EL (cell line): ENCODE measurements at regions not wholly inside any gene's neighbourhood (a gene's known extent, or its start where the extent isn't known, plus 50 kb on each side); places are given as distances from the start of the nearest gene placed in this dataset.
A peak's percentile ranks its signal among the peaks of the same experiment; 100 is the strongest.
"Not testable (repeated sequence)": the region's sequence is repeated elsewhere in the genome, so short reads cannot be mapped to it uniquely, and the experiment has no call there.

Experiments used
- DNase-seq: peaks from one replicate; pipeline ENCODE4 v3.0.0-alpha.2; 2016

- no peak for DNase-seq
Measured at GRCh38 chr9:71268871-71269635, 147.6 kb upstream of the TRPM3 start.

- no peak for DNase-seq
Measured at GRCh38 chr9:71263451-71263850, 142.0 kb upstream of the TRPM3 start.

GRCh38 chr9:71260419-71260818 is 139.0 kb upstream of the TRPM3 start:
- DNase-seq, result not testable (repeated sequence)

DNA sequence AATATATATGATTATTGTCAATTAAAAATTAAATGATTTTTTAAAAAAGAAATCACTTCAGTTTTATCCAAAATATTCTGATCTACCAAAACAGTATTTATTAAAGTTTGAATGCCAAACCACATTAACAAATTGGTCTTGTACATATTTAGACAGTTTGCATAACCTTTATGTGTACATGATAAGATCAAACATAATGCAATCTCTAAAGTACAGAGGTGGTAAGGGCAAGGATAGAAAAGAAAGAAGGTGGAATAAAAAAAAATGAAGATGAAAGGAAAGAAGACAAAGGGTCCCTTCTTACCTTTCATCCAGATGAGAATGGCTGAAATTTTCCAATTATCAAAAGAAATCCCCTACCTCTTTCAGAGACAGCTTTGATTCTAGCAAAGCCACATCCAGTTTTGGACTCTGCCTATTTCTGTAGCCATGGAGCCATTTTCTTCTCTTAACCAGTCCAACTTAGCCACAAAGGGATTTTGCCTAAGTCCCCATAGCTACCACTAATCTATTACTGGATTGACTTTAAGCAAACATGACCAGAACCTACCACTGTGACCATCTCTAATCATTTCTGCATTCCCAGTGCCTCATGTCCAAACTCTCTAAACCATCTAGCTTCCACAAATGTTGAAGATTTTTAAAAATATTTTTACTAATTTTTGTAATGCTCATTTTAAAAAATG is 133.3 kb upstream of the TRPM3 start:
- DNase-seq, result no peak

DNA sequence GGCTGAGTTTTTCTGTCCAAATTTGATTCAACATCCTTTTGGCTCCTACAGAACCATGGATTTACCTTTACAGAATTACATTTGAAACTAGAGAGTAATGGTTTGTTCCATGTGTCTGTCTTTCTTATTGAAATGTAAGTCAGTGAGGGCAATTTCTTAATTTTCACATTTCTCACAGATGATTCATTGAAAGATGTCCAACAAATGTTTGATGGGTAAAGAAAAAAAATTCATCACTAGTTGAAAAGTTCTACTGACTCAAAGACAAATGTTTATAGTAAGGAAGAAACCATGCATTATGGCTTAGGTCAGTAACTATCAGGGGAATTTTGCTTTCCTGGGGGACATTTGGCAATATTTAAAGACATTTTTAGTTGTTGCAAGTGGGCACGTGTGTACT is 131.6 kb upstream of the TRPM3 start:
- DNase-seq, result peak; percentile 7

DNA sequence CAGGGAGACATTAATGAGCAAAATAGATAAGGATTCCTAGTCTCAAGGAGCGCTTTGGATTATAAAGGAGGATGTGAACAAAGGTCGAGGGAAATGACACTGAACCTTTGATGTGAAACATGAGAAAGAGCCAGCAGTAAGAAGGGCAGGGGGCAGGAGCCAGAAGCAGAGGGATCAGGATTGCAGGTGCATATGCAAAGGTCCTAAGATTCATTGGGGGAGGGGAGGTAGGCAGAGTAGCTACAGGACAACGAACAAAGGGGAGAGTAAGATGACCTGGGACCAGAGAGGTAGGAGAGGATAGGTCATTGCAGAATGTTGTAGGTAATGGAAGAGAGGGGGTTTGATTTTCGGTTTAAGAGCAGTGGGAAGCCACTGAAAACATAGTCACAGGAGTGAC is 129.2 kb upstream of the TRPM3 start:
- DNase-seq, result no peak

- DNase-seq, result peak; percentile 66
Measured at GRCh38 chr9:71249729-71250317, 128.4 kb upstream of the TRPM3 start.

GRCh38 chr9:71245651-71246050 is 124.2 kb upstream of the TRPM3 start:
- no peak for DNase-seq

DNA sequence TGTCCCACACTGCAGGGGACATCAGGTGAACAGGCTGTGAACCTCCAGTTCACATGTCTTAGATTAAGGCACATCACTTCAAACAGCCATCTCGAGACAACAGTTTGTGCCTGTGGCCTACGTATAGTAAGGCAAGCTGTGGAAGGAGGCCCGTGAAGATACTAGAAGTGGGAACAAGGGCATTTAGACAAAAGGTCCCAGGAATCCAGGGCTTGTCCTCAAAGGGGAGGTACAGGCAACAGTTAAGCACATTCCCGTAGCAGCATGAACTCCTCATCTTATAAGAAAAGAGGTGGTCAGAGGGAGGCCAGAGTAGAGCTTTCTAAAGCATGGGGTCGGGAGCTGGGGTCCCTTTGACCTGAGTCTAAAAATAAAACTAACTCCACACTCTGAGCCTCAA is 122.5 kb upstream of the TRPM3 start:
- DNase-seq, result no peak

- DNase-seq, result no peak
Measured at GRCh38 chr9:71242081-71242480, 120.7 kb upstream of the TRPM3 start.

DNA sequence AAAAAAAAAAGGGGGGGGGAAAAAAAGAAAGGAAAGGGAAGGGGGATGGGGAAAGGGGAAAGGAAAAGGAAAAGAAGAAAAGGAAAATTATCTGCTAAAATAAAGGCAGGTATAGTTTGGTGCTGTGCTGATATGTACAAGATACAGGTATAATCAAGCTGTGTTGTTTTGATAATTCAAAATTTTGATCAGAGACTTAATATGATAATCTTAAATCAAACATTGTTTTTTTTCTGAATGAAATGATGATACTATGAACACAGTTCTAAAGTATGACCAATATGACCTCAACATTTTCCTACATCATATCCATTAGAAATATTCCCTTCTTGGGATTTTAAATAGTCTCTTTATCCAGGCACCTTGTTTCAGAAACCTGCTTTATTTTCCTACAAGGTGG is 115.6 kb upstream of the TRPM3 start:
- DNase-seq, result no peak

DNA sequence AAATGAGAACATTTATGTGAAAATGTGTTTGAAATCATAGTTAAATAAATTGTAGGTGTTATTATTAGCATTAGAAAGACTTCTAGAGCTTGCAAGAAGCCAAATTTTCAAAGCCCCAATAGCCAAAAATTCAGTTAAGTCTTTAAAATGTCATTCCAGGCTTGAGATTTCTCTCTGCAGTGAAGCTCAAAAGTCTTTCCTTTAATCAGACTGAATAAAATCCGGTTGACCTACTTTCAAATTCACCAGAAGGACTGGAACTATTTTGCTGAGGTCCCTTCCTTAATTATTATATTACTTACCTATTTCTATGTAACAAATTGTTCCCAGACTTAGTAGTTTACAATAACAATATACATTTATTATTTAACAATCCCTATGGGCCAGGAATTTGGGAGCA is 112.2 kb upstream of the TRPM3 start:
- DNase-seq, result no peak

DNA sequence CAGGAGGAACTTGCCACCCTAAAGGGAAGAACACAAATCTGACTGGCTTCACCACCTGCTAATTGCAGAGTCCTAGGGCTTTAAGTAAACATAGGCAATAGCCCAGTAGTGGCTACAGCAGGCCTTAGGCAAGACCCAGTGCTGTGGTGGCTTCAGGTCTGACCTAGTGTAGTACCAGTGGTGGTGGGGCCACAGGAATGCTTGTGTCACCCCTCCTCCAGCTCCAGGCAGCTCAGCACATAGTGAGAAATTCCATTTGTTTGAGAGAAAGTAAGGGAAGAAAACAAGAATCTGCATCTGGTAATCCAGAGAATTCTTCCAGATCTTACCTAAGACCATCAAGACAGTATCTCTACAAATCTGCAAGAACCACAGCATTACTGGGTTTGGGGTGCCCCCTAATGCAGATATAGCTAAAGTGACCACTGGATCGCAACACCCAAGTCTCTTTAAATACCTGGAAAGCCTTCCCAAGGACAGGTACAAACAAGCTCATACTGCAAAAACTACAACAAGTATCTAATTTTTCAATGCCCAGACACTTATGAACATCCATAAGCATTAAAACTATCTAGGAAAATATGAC is 102.6 kb upstream of the TRPM3 start:
- no peak for DNase-seq

DNA sequence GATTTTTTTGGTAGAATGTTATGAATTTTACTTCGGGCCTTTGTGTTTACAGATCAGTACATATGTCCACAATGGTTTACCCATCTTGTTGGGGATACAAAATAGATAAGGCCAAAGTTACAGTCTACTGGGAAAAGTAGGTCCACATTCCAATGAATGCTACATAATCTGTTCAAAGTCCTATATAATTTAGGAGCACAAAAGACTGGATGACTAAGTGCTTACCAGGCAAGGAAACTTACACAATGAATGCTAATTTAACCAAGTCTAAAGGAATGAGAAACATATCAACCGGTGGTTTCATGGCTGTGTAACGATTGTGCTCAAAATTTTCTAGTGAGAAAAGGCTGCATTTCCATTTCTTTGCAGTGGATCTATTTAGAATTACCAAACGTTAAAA is 97.4 kb upstream of the TRPM3 start:
- no peak for DNase-seq

DNA sequence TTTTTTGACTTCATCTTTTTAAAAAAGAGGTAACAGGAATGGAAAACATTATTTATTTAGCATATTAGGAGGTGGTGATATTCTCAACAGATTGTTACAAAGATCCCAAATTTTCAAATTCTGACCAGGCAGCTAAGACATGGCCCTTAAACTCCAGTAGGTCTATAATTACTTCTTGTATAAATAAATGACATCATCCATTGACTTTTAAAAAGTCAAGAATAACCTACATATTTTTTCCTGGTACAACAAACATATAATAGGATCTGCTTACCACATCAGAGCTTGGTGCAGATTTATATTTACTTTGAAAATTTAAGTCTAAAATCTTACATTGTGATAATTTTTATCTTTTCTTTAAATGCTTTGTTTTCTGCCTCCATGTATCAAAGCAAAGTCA is 92.2 kb upstream of the TRPM3 start:
- DNase-seq, result no peak

DNA sequence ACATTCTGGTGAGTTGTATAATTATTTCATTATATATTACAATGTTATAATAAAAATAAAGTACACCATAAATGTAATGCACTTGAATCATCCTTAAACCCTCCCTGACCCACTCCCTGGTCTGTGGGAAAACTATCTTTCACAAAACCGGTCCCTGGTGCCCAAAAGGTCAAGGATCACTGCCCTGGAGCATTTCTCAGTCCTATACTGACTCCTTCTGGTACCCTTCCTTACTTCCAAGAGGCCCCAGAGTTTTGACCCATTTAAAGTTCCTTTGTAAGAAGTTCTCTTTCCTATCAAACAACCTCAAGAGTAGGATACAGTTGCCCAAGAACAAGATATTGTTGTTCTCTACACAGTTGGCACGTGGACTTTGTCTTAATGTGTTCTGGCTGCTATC is 88.9 kb upstream of the TRPM3 start:
- no peak for DNase-seq

GRCh38 chr9:71209890-71210289 is 88.5 kb upstream of the TRPM3 start:
- no peak for DNase-seq

GRCh38 chr9:71202931-71203330 is 81.5 kb upstream of the TRPM3 start:
- DNase-seq, result no peak

DNA sequence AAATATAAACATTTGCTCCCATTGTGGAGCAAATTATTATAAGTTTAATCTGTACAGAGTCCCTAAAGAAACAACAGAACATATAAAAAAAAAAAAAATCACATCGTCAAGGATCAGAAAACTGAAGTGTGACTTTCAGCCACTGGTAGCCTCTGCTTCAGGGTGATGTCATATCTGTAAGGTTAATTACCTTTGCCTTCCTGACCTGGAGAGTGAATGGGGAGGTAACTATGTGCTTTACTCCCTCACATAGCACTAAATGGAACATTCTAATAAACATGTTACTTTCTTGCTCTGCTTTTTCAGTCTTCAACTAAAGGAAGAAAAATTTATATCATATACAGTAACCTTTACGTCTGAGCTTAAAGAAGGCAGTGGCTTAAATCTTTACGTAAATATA is 70.3 kb upstream of the TRPM3 start:
- DNase-seq, result no peak

GRCh38 chr9:71183251-71183650 is 61.8 kb upstream of the TRPM3 start:
- no peak for DNase-seq

DNA sequence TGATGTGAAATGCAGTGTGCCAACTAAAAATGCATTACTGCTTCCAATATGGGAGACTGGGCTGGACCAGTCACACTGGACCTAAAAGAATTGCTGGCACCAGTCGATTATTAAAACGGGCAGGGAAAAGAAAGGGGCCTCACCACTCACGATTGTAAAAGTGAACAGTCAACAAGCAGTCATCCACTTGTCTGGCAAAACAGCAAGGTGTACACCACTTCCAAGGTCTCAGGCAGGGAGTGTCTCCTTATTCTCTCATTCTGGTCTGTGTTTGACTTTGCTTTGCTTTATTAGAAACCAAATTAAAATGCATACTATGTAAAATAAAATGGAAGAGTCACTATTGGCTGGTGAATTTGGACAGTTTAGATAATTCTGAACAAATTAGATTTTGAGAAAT is 57.8 kb upstream of the TRPM3 start:
- DNase-seq, result no peak

DNA sequence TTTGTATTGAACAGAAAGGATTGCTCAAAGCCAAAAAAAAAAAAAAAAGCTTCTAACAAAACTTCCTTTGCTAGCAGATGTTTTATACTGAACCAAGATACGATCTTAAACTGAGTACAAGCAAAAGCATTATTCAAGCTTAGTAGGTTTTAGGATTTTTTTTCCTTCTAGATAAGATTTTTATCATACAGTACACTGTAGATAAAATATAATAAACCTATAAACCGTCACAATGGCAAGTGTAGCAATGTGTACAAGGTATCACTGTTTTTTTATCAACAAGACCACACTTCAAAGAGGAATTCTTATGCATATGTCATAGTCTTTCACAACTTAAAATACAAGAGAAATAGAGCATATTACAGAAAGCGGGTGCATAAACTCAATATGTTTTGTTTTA is 56.5 kb upstream of the TRPM3 start:
- DNase-seq, result no peak

DNA sequence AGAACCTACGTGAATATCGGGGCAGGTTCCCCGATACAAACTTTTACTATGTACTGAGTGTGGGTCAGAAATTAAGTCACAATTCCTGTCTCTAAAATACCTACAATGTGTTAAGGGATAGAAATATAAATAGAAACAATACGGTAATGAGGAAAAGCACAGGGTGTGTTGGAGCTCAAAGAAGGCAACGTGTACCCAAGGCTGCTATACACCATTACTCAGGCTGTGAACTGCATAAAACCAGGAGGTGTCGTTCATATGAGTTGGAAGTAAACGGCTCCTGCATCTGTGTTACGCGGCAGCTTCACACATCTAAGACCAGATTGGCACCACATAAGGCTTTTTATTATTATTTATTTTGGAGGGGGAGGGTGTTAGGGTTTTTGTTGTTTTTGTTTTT is 50.1 kb upstream of the TRPM3 start:
- no peak for DNase-seq
